Endothelial cell of umbilical vein (primary cell): ENCODE measurements at regions not wholly inside any gene's neighbourhood (a gene's known extent, or its start where the extent isn't known, plus 50 kb on each side); places are given as distances from the start of the nearest gene placed in this dataset.

Experiments
- BruUV-seq: library from RNA; stranded (reverse); fragments of 400-500 nt; replicated peaks from 2 replicates; lab custom pipeline; 2021; lab: Mats Ljungman, UMichigan
- CTCF ChIA-PET: fragments of 300-600, 350-600 bp; sonication (Branson Sonifier 250); formaldehyde crosslinking; loops from one replicate; lab custom pipeline; 2021; ENCODE audit warnings: antibody characterized with exemption, inconsistent platforms; lab: Charles Lee
- POLR2A ChIA-PET: fragments of 300-600, 350-600 bp; sonication (Branson Sonifier 250); formaldehyde crosslinking; loops from one replicate; lab custom pipeline; 2021; ENCODE audit warnings: antibody characterized with exemption, inconsistent platforms; lab: Charles Lee
- DNase-seq: peaks from one replicate; pipeline ENCODE4 v3.0.0-alpha.2; 2011; ENCODE audit warnings: low read depth, low spot score
- FAIRE-seq: peaks from 2 replicates; lab custom pipeline; 2011; peaks lifted over from hg19 to GRCh38; lab: Jason Lieb, UNC
- H2AFZ ChIP-seq: 2 replicates; pipeline ENCODE4 v1.6.0; 2012; ENCODE audit warnings: low read depth, low read length, control low read depth, inconsistent platforms
- H3K27ac ChIP-seq: 2 replicates; pipeline ENCODE4 v1.5.1; 2011; ENCODE audit warnings: low read depth, mild to moderate bottlenecking, control low read depth, low read length, moderate library complexity; ENCODE audit not compliant: insufficient read depth
- H3K27me3 ChIP-seq, 2 experiments: 2 replicates each; pipeline versions ENCODE4 v1.6.0 to v1.6.1; 2011; ENCODE audit warnings: low read length in 2 of 2, mixed read lengths in 1 of 2; ENCODE audit not compliant: control insufficient read depth in 2 of 2, insufficient read depth in 2 of 2
- H3K36me3 ChIP-seq, 2 experiments: 2 replicates in 1 of 2; 3 replicates in 1 of 2; pipeline ENCODE4 v1.5.1; 2011; ENCODE audit warnings: low read length in 2 of 2, mild to moderate bottlenecking in 1 of 2, moderate library complexity in 1 of 2; ENCODE audit not compliant: control insufficient read depth in 2 of 2, insufficient read depth in 2 of 2; ENCODE audit errors: extremely low read depth in 1 of 2
- H3K4me1 ChIP-seq: 3 replicates; pipeline ENCODE4 v1.5.1; 2011; ENCODE audit warnings: mild to moderate bottlenecking, low read length; ENCODE audit not compliant: control insufficient read depth, insufficient read depth; ENCODE audit errors: extremely low read depth
- H3K4me2 ChIP-seq: 2 replicates; pipeline ENCODE4 v1.6.1; 2011; ENCODE audit warnings: low read length, control low read depth, mixed read lengths; ENCODE audit not compliant: insufficient read depth
- H3K4me3 ChIP-seq, 3 experiments: fragments of 200-600 bp in 1 of 3; sonication (generic), shearing (Covaris generic) in 1 of 3; replicated peaks in 1 of 3; 2 replicates each; pipeline ENCODE4 v1.5.1; 2011 to 2016; ENCODE audit warnings: control low read depth in 3 of 3, low read length in 3 of 3, mild to moderate bottlenecking in 2 of 3, inconsistent platforms in 1 of 3, low read depth in 1 of 3, moderate library complexity in 1 of 3; ENCODE audit not compliant: insufficient read depth in 1 of 3
- H3K79me2 ChIP-seq: 2 replicates; pipeline ENCODE4 v1.6.0; 2012; ENCODE audit warnings: low read length, inconsistent platforms; ENCODE audit not compliant: control insufficient read depth, insufficient read depth
- H3K9ac ChIP-seq: replicated peaks from 2 replicates; pipeline ENCODE3; 2011; ENCODE audit warnings: low read length, control low read depth; ENCODE audit not compliant: insufficient read depth; ENCODE audit errors: extremely low read depth
- H3K9me1 ChIP-seq: replicated peaks from 3 replicates; pipeline ENCODE4 v1.6.0; 2011; ENCODE audit warnings: mild to moderate bottlenecking, low read length; ENCODE audit not compliant: control insufficient read depth, insufficient read depth; ENCODE audit errors: extremely low read depth
- H3K9me3 ChIP-seq: replicated peaks from 2 replicates; pipeline ENCODE4 v1.5.1; 2012; ENCODE audit warnings: low read length, inconsistent platforms; ENCODE audit not compliant: control insufficient read depth, insufficient read depth
- H4K20me1 ChIP-seq: replicated peaks from 2 replicates; pipeline ENCODE3; 2011; ENCODE audit warnings: mild to moderate bottlenecking, low read length; ENCODE audit not compliant: control insufficient read depth, insufficient read depth; ENCODE audit errors: extremely low read depth
- CTCF ChIP-seq, 2 donors: IDR thresholded peaks; 1 replicate in 1 of 2; 2 replicates in 1 of 2; pipeline ENCODE4 v1.5.1; 2011; ENCODE audit warnings: low read length in 2 of 2, mild to moderate bottlenecking in 2 of 2, moderate library complexity in 2 of 2, control low read depth in 1 of 2, inconsistent platforms in 1 of 2, low read depth in 1 of 2; ENCODE audit not compliant: insufficient read depth in 1 of 2; ENCODE audit errors: extremely low read depth in 1 of 2
- EZH2 ChIP-seq: IDR thresholded peaks from 2 replicates; pipeline ENCODE4 v1.6.1; 2012; ENCODE audit warnings: borderline replicate concordance, low read depth, mild to moderate bottlenecking, moderate library complexity, low read length, inconsistent platforms; ENCODE audit not compliant: severe bottlenecking
- FOS ChIP-seq: IDR thresholded peaks from 2 replicates; pipeline ENCODE4 v1.6.1; 2011; ENCODE audit warnings: mild to moderate bottlenecking, low read length, moderate library complexity, borderline replicate concordance; ENCODE audit not compliant: insufficient read depth
- GATA2 ChIP-seq: IDR thresholded peaks from 2 replicates; pipeline ENCODE4 v1.7.0; 2011; ENCODE audit warnings: low read depth, mild to moderate bottlenecking, moderate library complexity, mixed read lengths, low read length; ENCODE audit not compliant: insufficient read length, insufficient read depth
- JUN ChIP-seq: IDR thresholded peaks from 2 replicates; pipeline ENCODE4 v1.6.1; 2011; ENCODE audit warnings: borderline replicate concordance, low read depth; ENCODE audit not compliant: insufficient read length, insufficient read depth
- MAX ChIP-seq: IDR thresholded peaks from 2 replicates; pipeline ENCODE4 v1.6.1; 2011; ENCODE audit not compliant: insufficient read depth, insufficient read length
- MYC ChIP-seq: IDR thresholded peaks from one replicate; pipeline ENCODE4 v1.6.1; 2011; ENCODE audit warnings: mild to moderate bottlenecking, low read depth, low read length
- POLR2A ChIP-seq: IDR thresholded peaks from 2 replicates; pipeline ENCODE4 v1.6.1; 2012; ENCODE audit warnings: low read depth, mild to moderate bottlenecking, control low read depth, low read length
- POLR2AphosphoS5 ChIP-seq: IDR thresholded peaks from 2 replicates; pipeline ENCODE4 v1.6.1; 2012; ENCODE audit warnings: low read depth, mild to moderate bottlenecking, control low read depth, low read length, moderate library complexity; ENCODE audit not compliant: insufficient read depth
- dilution Hi-C: fragments of 300-500 bp; cut with MboI; formaldehyde crosslinking; loops from one replicate; pipeline ENCODE4 v1.15.0; 2019; ENCODE audit warnings: low sequenced_read_pairs; ENCODE audit not compliant: extremely low pct_ligation_motif_present
- intact Hi-C: fragments of 100-400 bp; cut with micrococcal nuclease; formaldehyde crosslinking; loops from one replicate; pipeline ENCODE4 v1.10.0; 2022

- H3K27me3 ChIP-seq: no peaks in the 10 kb centered on the region
- H3K36me3 ChIP-seq: no peaks in the 10 kb centered on the region
- no peak overlapping the region for H3K4me2 ChIP-seq
- H3K4me3 ChIP-seq: no peak overlapping the region
- no peak overlapping the region for H3K9ac ChIP-seq
- intact Hi-C loops: no loop called here
- no peak for TF ChIP-seq POLR2A
- TF ChIP-seq MYC: no peak
- TF ChIP-seq MAX: no peak
- TF ChIP-seq POLR2AphosphoS5: no peak
- no peak for TF ChIP-seq CTCF (IDR thresholded peaks at IDR 0.05; ENCODE audit: extremely low read depth in 1 of 2, insufficient read depth in 1 of 2, low read depth in 1 of 2, low read length in 2 of 2)
- no peak for TF ChIP-seq GATA2
- no peak for TF ChIP-seq JUN
- TF ChIP-seq EZH2: no peak
- no peak for TF ChIP-seq FOS
- BruUV-seq: no TSS peak
- no peak overlapping the region for H2AFZ ChIP-seq
- DNase-seq (no peak), FAIRE-seq (no peak)
- no peaks in the 10 kb centered on the region for H3K9me3 ChIP-seq
- ChIA-PET CTCF (no interaction called here), POLR2A (no interaction called here)
- no peaks in the 10 kb centered on the region for H3K79me2 ChIP-seq
- H4K20me1 ChIP-seq: no peaks in the 10 kb centered on the region
- H3K4me1 ChIP-seq: no peaks in the 10 kb centered on the region
- H3K27ac ChIP-seq: no peak overlapping the region
- no peaks in the 10 kb centered on the region for H3K9me1 ChIP-seq
- dilution Hi-C loops: no loop called here
Observed at GRCh38 chr4:136811496-136812077, 720.7 kb downstream of the PCDH18 start.
